AG09309 (cell line): ENCODE measurements at regions not wholly inside any gene's neighbourhood (a gene's known extent, or its start where the extent isn't known, plus 50 kb on each side); places are given as distances from the start of the nearest gene placed in this dataset.

Source experiments
- DNase-seq: peaks from one replicate; pipeline ENCODE4 v3.0.0-alpha.2; 2010; ENCODE audit warnings: low read depth
- H3K4me3 ChIP-seq: 2 replicates; pipeline ENCODE4 v1.5.1; 2011; ENCODE audit warnings: mild to moderate bottlenecking, low read depth, low read length, moderate library complexity; ENCODE audit not compliant: control insufficient read depth
- CTCF ChIP-seq: IDR thresholded peaks from 2 replicates; pipeline ENCODE4 v1.5.1; 2011; ENCODE audit warnings: mild to moderate bottlenecking, low read depth, low read length, inconsistent platforms; ENCODE audit not compliant: insufficient read depth, control insufficient read depth; ENCODE audit errors: missing control alignments

GRCh38 chr16:73663720-73664119 lies 615.8 kb upstream of the ZFHX3 start:
- H3K4me3 ChIP-seq, result no peak overlapping the region
- DNase-seq, result no peak
- TF ChIP-seq CTCF, result no peak

GRCh38 chr16:73636196-73636595 lies 588.3 kb upstream of the ZFHX3 start:
- H3K4me3 ChIP-seq, result no peak overlapping the region
- no peak for TF ChIP-seq CTCF
- no peak for DNase-seq

- TF ChIP-seq CTCF, result no peak
- no peak for DNase-seq
- no peak overlapping the region for H3K4me3 ChIP-seq
Observed at GRCh38 chr16:73629011-73629410, 581.1 kb upstream of the ZFHX3 start.

- TF ChIP-seq CTCF, result no peak
- no peak for DNase-seq
- H3K4me3 ChIP-seq, result no peak overlapping the region
Observed at GRCh38 chr16:73617738-73618137, 569.8 kb upstream of the ZFHX3 start.

GRCh38 chr16:73616770-73617169 lies 568.8 kb upstream of the ZFHX3 start:
- H3K4me3 ChIP-seq, result no peak overlapping the region
- TF ChIP-seq CTCF, result no peak
- no peak for DNase-seq

- no peak overlapping the region for H3K4me3 ChIP-seq
- TF ChIP-seq CTCF, result no peak
- DNase-seq, result no peak
Observed at GRCh38 chr16:73616166-73616753, 568.3 kb upstream of the ZFHX3 start.
